Vagina (tissue), 2 donors: ENCODE measurements at regions not wholly inside any gene's neighbourhood (a gene's known extent, or its start where the extent isn't known, plus 50 kb on each side); places are given as distances from the start of the nearest gene placed in this dataset.

Experiments used
- DNase-seq, 2 donors: peaks; one replicate each; pipeline ENCODE4 v3.0.0-alpha.2; 2017; ENCODE audit errors: extremely low spot score in 2 of 2
- H3K27ac ChIP-seq: fragments of 200-600 bp; sonication (generic); one replicate; pipeline ENCODE4 v1.5.1; 2019
- H3K27me3 ChIP-seq: fragments of 200-600 bp; sonication (generic); one replicate; pipeline ENCODE4 v1.5.1; 2019
- H3K36me3 ChIP-seq, 2 donors: fragments of 200-600 bp; sonication (generic); one replicate each; pipeline ENCODE4 v1.5.1; 2017 to 2019
- H3K4me1 ChIP-seq: fragments of 200-600 bp; sonication (generic); one replicate; pipeline ENCODE4 v1.5.1; 2019
- H3K4me3 ChIP-seq, 2 donors: fragments of 200-600 bp; sonication (generic); 1 replicate in 1 of 2; 2 replicates in 1 of 2; pipeline ENCODE4 v1.5.1; 2016 to 2019
- H3K9me3 ChIP-seq: fragments of 200-600 bp; sonication (generic); one replicate; pipeline ENCODE4 v1.5.1; 2019
- POLR2A ChIP-seq, 2 donors: fragments of 450-650 bp; IDR thresholded peaks; one replicate each; pipeline ENCODE4 v1.6.1; 2017; ENCODE audit warnings: antibody characterized with exemption in 2 of 2, mild to moderate bottlenecking in 2 of 2, moderate library complexity in 2 of 2
- POLR2AphosphoS5 ChIP-seq, 2 donors: sonication (generic); formaldehyde crosslinking; IDR thresholded peaks; one replicate each; pipeline ENCODE4 v1.9.0; 2017; ENCODE audit warnings: antibody characterized with exemption in 2 of 2, mild to moderate bottlenecking in 2 of 2, low read depth in 1 of 2; ENCODE audit not compliant: insufficient read depth in 1 of 2
- intact Hi-C: fragments of 100-400 bp; cut with DNase I; formaldehyde crosslinking; loops from one replicate; pipeline ENCODE4 v1.15.1; 2023
- TF ChIP-seq, protein P1 (sequence below), 3 experiments: fragments of 450-650 bp in 2 of 3; fragments of 200-600 bp in 1 of 3; sonication (generic) in 1 of 3; IDR thresholded peaks; one replicate each; pipeline ENCODE4 v1.5.1; 2017 to 2019; ENCODE audit warnings: antibody characterized with exemption in 3 of 3, mild to moderate bottlenecking in 2 of 3, moderate library complexity in 2 of 3

DNA sequence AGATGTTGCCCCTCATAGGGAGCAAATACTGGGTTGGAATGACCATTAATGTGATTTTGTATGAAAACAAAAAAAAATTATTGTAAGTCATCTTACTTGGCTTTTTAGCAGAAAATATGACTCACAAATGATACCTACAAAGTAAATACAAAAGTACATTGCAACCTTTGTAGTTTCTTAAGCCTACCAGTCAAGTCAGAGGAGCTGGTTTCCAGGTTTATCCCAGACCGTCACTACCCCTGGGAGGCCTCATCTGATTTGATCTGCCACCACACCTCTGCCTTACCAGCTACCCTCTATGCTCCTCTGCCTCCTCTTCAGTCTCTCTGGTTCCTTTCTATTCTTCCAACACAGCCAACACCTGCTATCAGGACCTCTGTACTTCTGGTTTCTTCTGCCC is 349.9 kb upstream of the CCNH start:
- Histone ChIP-seq H3K36me3 (no peaks in the 10 kb centered on the region), H3K4me1 (no peaks in the 10 kb centered on the region), H3K4me3 (no peak overlapping the region), H3K9me3 (no peaks in the 10 kb centered on the region), H3K27ac (no peak overlapping the region), H3K27me3 (no peaks in the 10 kb centered on the region)
- TF ChIP-seq POLR2A (IDR thresholded peaks at IDR 0.05) (no peak), POLR2AphosphoS5 (IDR thresholded peaks at IDR 0.05; ENCODE audit: insufficient read depth in 1 of 2, low read depth in 1 of 2) (no peak)
- TF ChIP-seq, protein P1, sequence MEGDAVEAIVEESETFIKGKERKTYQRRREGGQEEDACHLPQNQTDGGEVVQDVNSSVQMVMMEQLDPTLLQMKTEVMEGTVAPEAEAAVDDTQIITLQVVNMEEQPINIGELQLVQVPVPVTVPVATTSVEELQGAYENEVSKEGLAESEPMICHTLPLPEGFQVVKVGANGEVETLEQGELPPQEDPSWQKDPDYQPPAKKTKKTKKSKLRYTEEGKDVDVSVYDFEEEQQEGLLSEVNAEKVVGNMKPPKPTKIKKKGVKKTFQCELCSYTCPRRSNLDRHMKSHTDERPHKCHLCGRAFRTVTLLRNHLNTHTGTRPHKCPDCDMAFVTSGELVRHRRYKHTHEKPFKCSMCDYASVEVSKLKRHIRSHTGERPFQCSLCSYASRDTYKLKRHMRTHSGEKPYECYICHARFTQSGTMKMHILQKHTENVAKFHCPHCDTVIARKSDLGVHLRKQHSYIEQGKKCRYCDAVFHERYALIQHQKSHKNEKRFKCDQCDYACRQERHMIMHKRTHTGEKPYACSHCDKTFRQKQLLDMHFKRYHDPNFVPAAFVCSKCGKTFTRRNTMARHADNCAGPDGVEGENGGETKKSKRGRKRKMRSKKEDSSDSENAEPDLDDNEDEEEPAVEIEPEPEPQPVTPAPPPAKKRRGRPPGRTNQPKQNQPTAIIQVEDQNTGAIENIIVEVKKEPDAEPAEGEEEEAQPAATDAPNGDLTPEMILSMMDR (IDR thresholded peaks at IDR 0.05): no peak
- no peak for DNase-seq
- intact Hi-C loops: no loop called here

DNA sequence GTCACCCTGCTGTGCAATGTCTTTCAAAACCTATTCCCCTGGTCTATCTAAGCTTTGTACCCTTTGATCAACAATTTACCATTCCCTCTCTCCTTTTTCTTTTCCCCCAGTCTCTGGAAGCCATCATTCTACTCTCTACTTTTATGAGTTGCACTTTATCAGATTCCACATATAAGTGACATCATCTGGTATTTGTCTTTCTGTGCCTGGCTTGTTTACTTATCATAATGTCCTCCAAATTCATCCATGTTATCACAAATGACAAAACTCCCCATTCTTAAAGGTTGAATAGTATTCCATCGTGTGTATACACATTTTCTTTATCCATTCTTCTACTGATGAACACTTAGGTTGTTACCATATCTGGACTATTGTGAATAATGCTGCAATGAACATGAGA is 344.2 kb upstream of the CCNH start:
- H3K27ac ChIP-seq: no peak overlapping the region
- no peak overlapping the region for H3K4me3 ChIP-seq
- no peaks in the 10 kb centered on the region for H3K9me3 ChIP-seq
- TF ChIP-seq, protein P1 (IDR thresholded peaks at IDR 0.05): no peak
- TF ChIP-seq POLR2A (IDR thresholded peaks at IDR 0.05) (no peak), POLR2AphosphoS5 (IDR thresholded peaks at IDR 0.05; ENCODE audit: insufficient read depth in 1 of 2, low read depth in 1 of 2) (no peak)
- H3K27me3 ChIP-seq: no peaks in the 10 kb centered on the region
- intact Hi-C loops: no loop called here
- H3K4me1 ChIP-seq: no peaks in the 10 kb centered on the region
- no peaks in the 10 kb centered on the region for H3K36me3 ChIP-seq
- no peak for DNase-seq

DNA sequence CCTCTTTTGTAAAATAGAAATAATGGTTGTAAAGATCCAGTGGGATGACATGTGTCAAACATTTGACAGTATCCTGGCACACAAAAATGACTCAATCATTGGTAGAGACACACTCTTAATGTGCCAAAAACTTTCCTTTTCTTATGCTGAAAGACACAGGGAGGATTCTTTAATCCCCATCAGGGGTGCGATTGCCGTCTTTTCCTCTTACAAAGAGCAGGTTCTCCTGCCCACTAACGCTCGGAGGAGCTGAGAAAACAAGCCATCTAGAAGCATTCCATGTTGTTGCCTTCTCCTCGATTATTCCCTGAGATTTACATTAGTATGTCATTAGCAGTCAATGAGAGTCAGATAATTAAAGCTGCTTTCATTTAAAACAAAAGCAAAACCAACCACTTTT is 342.6 kb upstream of the CCNH start:
- no peak for DNase-seq
- Histone ChIP-seq H3K27me3 (no peaks in the 10 kb centered on the region), H3K27ac (no peak overlapping the region), H3K36me3 (no peaks in the 10 kb centered on the region), H3K4me3 (no peak overlapping the region), H3K4me1 (no peaks in the 10 kb centered on the region), H3K9me3 (no peaks in the 10 kb centered on the region)
- TF ChIP-seq, protein P1 (IDR thresholded peaks at IDR 0.05): no peak
- no peak for TF ChIP-seq POLR2A (IDR thresholded peaks at IDR 0.05)
- no peak for TF ChIP-seq POLR2AphosphoS5 (IDR thresholded peaks at IDR 0.05; ENCODE audit: insufficient read depth in 1 of 2, low read depth in 1 of 2)
- intact Hi-C loops: no loop called here

DNA sequence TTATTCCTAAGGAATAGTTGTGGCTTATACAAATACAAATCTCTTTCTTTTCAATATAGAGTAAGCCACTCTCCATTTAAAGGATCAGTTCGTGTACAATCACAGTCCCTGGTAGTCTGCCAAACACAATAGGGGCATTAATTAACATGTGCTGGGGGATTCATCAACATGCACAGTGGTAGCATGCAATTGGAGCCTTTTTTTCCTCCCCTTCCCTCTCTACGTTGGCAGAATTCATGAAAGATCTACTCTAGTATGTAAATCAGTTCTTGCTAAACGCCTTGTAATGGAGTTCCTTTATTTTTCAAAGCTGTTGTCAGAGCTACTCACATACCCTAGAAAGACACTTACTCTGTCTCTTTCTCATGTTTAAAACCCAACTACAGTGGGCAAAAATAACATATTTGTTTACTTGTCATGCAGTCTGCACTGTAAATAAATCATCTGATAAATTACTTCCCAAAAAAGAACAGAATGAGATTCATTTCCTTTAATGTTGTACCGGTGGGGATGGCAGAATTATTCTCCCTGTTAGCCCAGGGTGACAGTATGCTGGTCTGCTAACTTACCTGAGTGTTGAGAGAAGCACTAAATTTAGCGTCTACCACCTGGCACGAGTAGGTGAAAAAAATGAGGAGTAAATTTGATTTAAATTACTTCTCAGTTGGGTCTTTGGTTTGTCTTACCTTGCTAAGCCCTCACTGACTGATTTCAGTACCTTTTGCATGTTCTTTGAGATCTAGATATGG is 341.5 kb upstream of the CCNH start:
- Histone ChIP-seq H3K27ac (no peak overlapping the region), H3K9me3 (no peaks in the 10 kb centered on the region), H3K4me3 (no peak overlapping the region), H3K4me1 (no peaks in the 10 kb centered on the region), H3K36me3 (no peaks in the 10 kb centered on the region), H3K27me3 (no peaks in the 10 kb centered on the region)
- no peak for DNase-seq
- no peak for TF ChIP-seq POLR2A (IDR thresholded peaks at IDR 0.05)
- intact Hi-C loops: no loop called here

DNA sequence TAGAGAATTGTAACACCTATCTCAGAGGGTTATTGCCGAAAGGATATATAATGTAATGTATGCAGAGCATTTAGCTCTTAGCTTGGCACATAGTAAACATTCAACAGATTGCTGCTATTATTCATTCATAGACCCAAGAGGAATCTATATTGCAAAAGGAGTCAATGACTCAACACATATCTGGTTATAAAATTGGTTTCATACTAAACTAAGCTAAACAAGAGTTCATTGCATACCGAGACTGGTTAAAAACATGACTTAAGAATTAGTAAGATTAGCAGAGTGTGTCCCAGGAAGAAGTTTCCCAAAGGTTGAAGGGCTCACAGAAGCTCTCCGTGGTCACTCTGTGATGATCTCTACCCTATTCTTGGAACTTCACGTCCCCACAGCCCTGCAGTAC is 339.6 kb upstream of the CCNH start:
- TF ChIP-seq, protein P1 (IDR thresholded peaks at IDR 0.05): no peak
- TF ChIP-seq POLR2AphosphoS5 (IDR thresholded peaks at IDR 0.05; ENCODE audit: insufficient read depth in 1 of 2, low read depth in 1 of 2): no peak
- no peaks in the 10 kb centered on the region for H3K4me1 ChIP-seq
- no peaks in the 10 kb centered on the region for H3K36me3 ChIP-seq
- no peak overlapping the region for H3K4me3 ChIP-seq
- intact Hi-C loops: no loop called here
- no peak overlapping the region for H3K27ac ChIP-seq
- no peak for DNase-seq
- no peaks in the 10 kb centered on the region for H3K9me3 ChIP-seq
- no peaks in the 10 kb centered on the region for H3K27me3 ChIP-seq
